HG02870 (cell line): ENCODE measurements at regions not wholly inside any gene's neighbourhood (a gene's known extent, or its start where the extent isn't known, plus 50 kb on each side); places are given as distances from the start of the nearest gene placed in this dataset.

Experiments used
- ATAC-seq: cut with Tn5 transposase; IDR thresholded peaks from one replicate; pipeline ENCODE4 v1.9.1; 2021; ENCODE audit warnings: mild to moderate bottlenecking, moderate library complexity; ENCODE audit not compliant: unreplicated experiment

- no peak for ATAC-seq
Measured at GRCh38 chr1:79617777-79618176, 611.2 kb upstream of the ADGRL4 start.

GRCh38 chr1:79614762-79615161, 608.2 kb upstream of the ADGRL4 start:
- ATAC-seq: no peak

GRCh38 chr1:79614106-79614505, 607.6 kb upstream of the ADGRL4 start:
- ATAC-seq: no peak

GRCh38 chr1:79613046-79613445, 606.5 kb upstream of the ADGRL4 start:
- no peak for ATAC-seq

- no peak for ATAC-seq
Measured at GRCh38 chr1:79604490-79605198, 598.1 kb upstream of the ADGRL4 start.

- ATAC-seq: no peak
Measured at GRCh38 chr1:79603843-79604242, 597.3 kb upstream of the ADGRL4 start.

- no peak for ATAC-seq
Measured at GRCh38 chr1:79599257-79599656, 592.7 kb upstream of the ADGRL4 start.

- no peak for ATAC-seq
Measured at GRCh38 chr1:79595931-79596330, 589.4 kb upstream of the ADGRL4 start.

GRCh38 chr1:79594121-79594698, 587.7 kb upstream of the ADGRL4 start:
- ATAC-seq: no peak

GRCh38 chr1:79592707-79593106, 586.2 kb upstream of the ADGRL4 start:
- no peak for ATAC-seq

- no peak for ATAC-seq
Measured at GRCh38 chr1:79588719-79589118, 582.2 kb upstream of the ADGRL4 start.

- ATAC-seq: no peak
Measured at GRCh38 chr1:79587229-79587628, 580.7 kb upstream of the ADGRL4 start.

- ATAC-seq: no peak
Measured at GRCh38 chr1:79585801-79586200, 579.3 kb upstream of the ADGRL4 start.

- no peak for ATAC-seq
Measured at GRCh38 chr1:79575424-79575823, 568.9 kb upstream of the ADGRL4 start.

GRCh38 chr1:79568411-79568810, 561.9 kb upstream of the ADGRL4 start:
- no peak for ATAC-seq

- ATAC-seq: no peak
Measured at GRCh38 chr1:79561521-79561978, 555.0 kb upstream of the ADGRL4 start.

GRCh38 chr1:79556189-79556588, 549.7 kb upstream of the ADGRL4 start:
- no peak for ATAC-seq

- no peak for ATAC-seq
Measured at GRCh38 chr1:79554688-79555087, 548.2 kb upstream of the ADGRL4 start.

- no peak for ATAC-seq
Measured at GRCh38 chr1:79551321-79551720, 544.8 kb upstream of the ADGRL4 start.

GRCh38 chr1:79550402-79550801, 543.9 kb upstream of the ADGRL4 start:
- ATAC-seq: no peak

GRCh38 chr1:79549201-79549600, 542.7 kb upstream of the ADGRL4 start:
- no peak for ATAC-seq

- no peak for ATAC-seq
Measured at GRCh38 chr1:79547514-79547913, 541.0 kb upstream of the ADGRL4 start.

- no peak for ATAC-seq
Measured at GRCh38 chr1:79543394-79543793, 536.9 kb upstream of the ADGRL4 start.
